Activated T-cell treated with anti-CD3 and anti-CD28 coated beads, Interleukin-2, amount 50 U/mL, for 72 hours (primary cell): ENCODE measurements at regions not wholly inside any gene's neighbourhood (a gene's known extent, or its start where the extent isn't known, plus 50 kb on each side); places are given as distances from the start of the nearest gene placed in this dataset.
"Not testable (repeated sequence)": the region's sequence is repeated elsewhere in the genome, so short reads cannot be mapped to it uniquely, and the experiment has no call there.

Experiments
- ATAC-seq, 2 donors: fragments of 150-1000 bp; cut with Tn5 transposase; replicated peaks in 1 of 2; 2 replicates each; pipeline ENCODE4 v1.10.0; 2021; ENCODE audit warnings: moderate library complexity in 2 of 2, mild to moderate bottlenecking in 1 of 2
- DNase-seq, 2 donors: peaks; one replicate each; pipeline ENCODE4 v3.0.0; 2021 to 2022; ENCODE audit warnings: mixed read lengths in 1 of 2
- H3K27ac Mint-ChIP-seq: one replicate; pipeline ENCODE4 v1.8.0; 2022; ENCODE audit warnings: mild to moderate bottlenecking, moderate library complexity, mixed read lengths
- H3K27me3 Mint-ChIP-seq: one replicate; pipeline ENCODE4 v1.8.0; 2022; ENCODE audit warnings: low read depth, mixed read lengths
- H3K36me3 Mint-ChIP-seq, 2 donors: one replicate each; pipeline ENCODE4 v1.8.0; 2022; ENCODE audit warnings: mixed read lengths in 2 of 2, mild to moderate bottlenecking in 1 of 2; ENCODE audit not compliant: insufficient read depth in 2 of 2
- H3K4me1 Mint-ChIP-seq: one replicate; pipeline ENCODE4 v1.8.0; 2022; ENCODE audit warnings: low read depth, mixed read lengths
- H3K4me3 Mint-ChIP-seq, 2 donors: one replicate each; pipeline ENCODE4 v1.8.0; 2022; ENCODE audit warnings: mild to moderate bottlenecking in 2 of 2, mixed read lengths in 2 of 2, moderate library complexity in 2 of 2
- H3K9me3 Mint-ChIP-seq, 2 donors: one replicate each; pipeline ENCODE4 v1.8.0; 2022; ENCODE audit warnings: mixed read lengths in 2 of 2

GRCh38 chr3:98688363-98688762 is 74.8 kb upstream of the ST3GAL6 start:
- peak in 1 of 2 donors; percentile 85 for ATAC-seq
- no peaks in the 10 kb centered on the region for H3K36me3 Mint-ChIP-seq
- H3K4me3 Mint-ChIP-seq, result no peak overlapping the region
- no peaks in the 10 kb centered on the region for H3K27me3 Mint-ChIP-seq
- H3K4me1 Mint-ChIP-seq, result no peaks in the 10 kb centered on the region
- peaks cover 2 to 3% of the 10 kb centered on the region in 2 donors for H3K9me3 Mint-ChIP-seq
- no peak for DNase-seq
- H3K27ac Mint-ChIP-seq, result no peak overlapping the region

- no peak for ATAC-seq
Observed at GRCh38 chr3:98690876-98691275, 72.3 kb upstream of the ST3GAL6 start.

DNA sequence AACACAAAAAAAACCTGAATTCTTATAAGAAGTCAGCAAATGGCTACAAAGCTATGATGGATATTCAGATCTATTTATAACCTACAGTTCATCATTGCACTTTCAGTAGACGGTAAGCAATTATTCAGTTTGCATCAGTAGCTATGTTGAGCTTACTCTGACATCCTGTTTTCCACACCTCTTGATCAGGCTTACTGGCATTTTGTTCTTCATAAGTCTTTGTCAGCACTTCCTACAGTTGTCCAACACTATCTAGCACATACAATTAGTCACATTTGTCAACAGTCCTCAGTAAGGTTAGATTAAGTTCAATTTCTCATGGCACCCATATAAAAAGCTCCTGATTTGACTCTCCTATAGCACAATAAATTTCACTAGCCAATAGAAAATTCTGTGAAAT is 71.2 kb upstream of the ST3GAL6 start:
- Mint-ChIP-seq H3K36me3 (no peaks in the 10 kb centered on the region), H3K9me3 (peaks cover 0 to 3% of the 10 kb centered on the region in 2 donors), H3K27ac (no peak overlapping the region), H3K4me3 (no peak overlapping the region), H3K27me3 (no peaks in the 10 kb centered on the region), H3K4me1 (no peaks in the 10 kb centered on the region)
- DNase-seq, result no peak
- ATAC-seq, result no peak

More at GRCh38 chr3:98690876-98691275, 72.3 kb upstream of the ST3GAL6 start:
- Mint-ChIP-seq H3K27ac (no peak overlapping the region), H3K4me1 (no peaks in the 10 kb centered on the region), H3K36me3 (no peaks in the 10 kb centered on the region), H3K27me3 (no peaks in the 10 kb centered on the region), H3K9me3 (peaks cover 2 to 3% of the 10 kb centered on the region in 2 donors), H3K4me3 (no peak overlapping the region)
- DNase-seq, result no peak

DNA sequence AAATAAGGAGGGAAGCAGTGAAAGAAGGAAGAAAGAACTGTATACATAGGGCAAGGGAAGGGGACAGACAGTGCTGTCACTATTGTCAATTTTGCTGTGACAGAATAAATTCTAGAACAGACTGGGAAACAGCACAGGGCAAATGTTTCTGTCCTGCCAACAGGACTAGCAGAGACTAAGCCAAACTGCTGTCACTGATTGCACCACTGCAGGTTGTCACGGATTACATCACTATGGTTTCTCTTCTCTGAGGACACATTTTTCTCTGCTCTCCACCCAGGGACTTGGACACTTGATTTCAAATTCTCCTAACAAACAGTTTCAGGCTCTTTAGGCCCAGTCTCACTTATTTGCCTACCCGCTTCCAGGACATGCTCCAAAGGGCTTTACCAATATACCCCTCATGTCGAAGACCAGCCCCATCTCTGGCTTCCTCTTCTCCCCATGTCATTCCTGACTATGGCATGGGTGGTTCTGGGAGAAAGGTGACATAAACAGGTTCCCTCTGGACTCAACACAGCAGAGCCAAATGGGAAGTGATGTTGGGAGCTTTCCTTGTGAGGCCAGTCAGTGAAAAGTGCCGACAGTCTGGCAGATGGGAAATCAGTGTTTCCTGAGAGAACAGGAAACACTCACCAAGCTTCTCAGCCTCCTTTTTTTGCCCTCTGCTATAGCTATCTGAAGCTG is 70.2 kb upstream of the ST3GAL6 start:
- ATAC-seq, result no peak
- H3K4me3 Mint-ChIP-seq, result no peak overlapping the region
- no peaks in the 10 kb centered on the region for H3K4me1 Mint-ChIP-seq
- H3K36me3 Mint-ChIP-seq, result no peaks in the 10 kb centered on the region
- no peak overlapping the region for H3K27ac Mint-ChIP-seq
- no peak for DNase-seq
- H3K9me3 Mint-ChIP-seq, result no peaks in the 10 kb centered on the region
- H3K27me3 Mint-ChIP-seq, result no peaks in the 10 kb centered on the region

GRCh38 chr3:98695796-98696195 is 67.3 kb upstream of the ST3GAL6 start:
- no peak overlapping the region for H3K27ac Mint-ChIP-seq
- ATAC-seq, result no peak
- no peak overlapping the region for H3K4me3 Mint-ChIP-seq
- no peak for DNase-seq
- H3K4me1 Mint-ChIP-seq, result no peaks in the 10 kb centered on the region
- H3K9me3 Mint-ChIP-seq, result no peaks in the 10 kb centered on the region
- H3K27me3 Mint-ChIP-seq, result no peaks in the 10 kb centered on the region
- no peaks in the 10 kb centered on the region for H3K36me3 Mint-ChIP-seq

DNA sequence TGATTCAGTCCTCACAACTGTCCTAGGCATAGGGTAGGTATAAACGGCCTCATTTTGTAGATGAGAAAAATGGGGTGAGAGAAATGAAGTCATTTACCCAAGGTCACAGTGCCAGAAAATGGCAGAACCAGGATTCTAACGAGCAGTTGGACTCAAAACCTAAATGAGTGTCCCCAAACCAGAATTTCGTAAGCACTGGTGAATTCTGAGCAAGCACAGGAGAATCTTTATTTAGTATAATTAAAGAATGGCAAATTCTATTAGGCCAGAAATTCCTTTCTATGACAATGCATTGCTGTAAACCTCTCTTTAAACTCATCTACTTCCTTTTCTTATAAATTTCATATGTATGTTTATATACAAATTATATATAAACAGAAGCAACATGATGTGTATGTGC is 66.8 kb upstream of the ST3GAL6 start:
- not testable (repeated sequence) for ATAC-seq, H3K9me3 Mint-ChIP-seq, H3K27ac Mint-ChIP-seq, H3K27me3 Mint-ChIP-seq, H3K4me3 Mint-ChIP-seq, H3K4me1 Mint-ChIP-seq, H3K36me3 Mint-ChIP-seq, DNase-seq

- Mint-ChIP-seq H3K27me3 (no peaks in the 10 kb centered on the region), H3K9me3 (no peaks in the 10 kb centered on the region), H3K4me1 (no peaks in the 10 kb centered on the region), H3K36me3 (no peaks in the 10 kb centered on the region), H3K27ac (no peak overlapping the region), H3K4me3 (no peak overlapping the region)
- ATAC-seq, result no peak
- no peak for DNase-seq
Observed at GRCh38 chr3:98697225-98697624, 65.9 kb upstream of the ST3GAL6 start.

DNA sequence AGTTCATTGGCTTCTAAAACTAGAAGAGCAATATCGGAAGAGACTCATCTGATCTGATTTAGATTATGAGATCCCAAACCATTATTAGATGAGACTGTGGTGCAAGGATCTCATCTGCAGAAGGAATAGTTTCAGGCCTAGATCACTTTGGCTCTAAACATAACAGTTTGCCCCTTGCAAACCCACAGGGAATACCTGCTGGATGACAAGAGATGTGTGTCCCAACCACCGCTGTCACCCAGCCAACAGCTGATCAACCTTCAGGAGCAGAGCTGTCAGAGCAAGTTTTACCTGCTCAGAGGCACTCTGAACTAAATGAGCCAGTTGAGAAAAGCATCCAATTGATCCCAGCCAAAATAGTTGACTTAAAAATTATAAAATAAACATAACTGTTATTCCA is 64.0 kb upstream of the ST3GAL6 start:
- H3K36me3 Mint-ChIP-seq, result no peaks in the 10 kb centered on the region
- no peaks in the 10 kb centered on the region for H3K9me3 Mint-ChIP-seq
- no peaks in the 10 kb centered on the region for H3K4me1 Mint-ChIP-seq
- ATAC-seq (no peak), DNase-seq (no peak)
- no peak overlapping the region for H3K4me3 Mint-ChIP-seq
- H3K27me3 Mint-ChIP-seq, result no peaks in the 10 kb centered on the region
- H3K27ac Mint-ChIP-seq, result no peak overlapping the region

DNA sequence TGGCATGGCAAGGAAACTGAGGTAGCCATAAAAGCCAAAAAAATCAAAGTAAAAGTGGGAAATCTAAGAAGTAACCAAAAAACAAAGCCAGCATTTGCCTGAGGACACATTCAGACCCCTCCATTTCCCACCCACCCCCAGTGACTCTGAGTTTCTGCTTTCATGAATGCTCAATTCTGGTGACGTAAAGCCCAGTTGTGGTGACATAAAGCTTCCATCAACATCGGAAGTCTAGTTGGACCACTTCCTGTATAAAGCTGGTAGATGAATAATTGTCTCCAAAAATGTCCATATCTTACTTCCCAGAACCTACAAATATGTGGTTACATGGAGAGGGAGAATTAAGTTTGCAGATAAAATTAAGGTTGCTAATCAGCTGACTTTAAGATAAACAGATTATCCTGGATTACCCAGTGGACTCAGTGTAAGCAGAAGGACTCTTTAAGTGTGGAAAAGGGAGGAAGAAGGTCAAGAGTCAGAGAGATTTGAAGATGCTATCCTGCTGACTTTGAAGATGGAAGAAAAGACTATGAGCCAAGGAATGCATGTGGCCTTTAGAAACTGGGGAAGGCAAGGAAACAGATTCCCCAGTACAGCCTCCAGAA is 62.0 kb upstream of the ST3GAL6 start:
- H3K27ac Mint-ChIP-seq, result no peak overlapping the region
- DNase-seq (no peak), ATAC-seq (no peak)
- H3K9me3 Mint-ChIP-seq, result no peaks in the 10 kb centered on the region
- no peaks in the 10 kb centered on the region for H3K36me3 Mint-ChIP-seq
- H3K27me3 Mint-ChIP-seq, result no peaks in the 10 kb centered on the region
- no peaks in the 10 kb centered on the region for H3K4me1 Mint-ChIP-seq
- H3K4me3 Mint-ChIP-seq, result no peak overlapping the region

DNA sequence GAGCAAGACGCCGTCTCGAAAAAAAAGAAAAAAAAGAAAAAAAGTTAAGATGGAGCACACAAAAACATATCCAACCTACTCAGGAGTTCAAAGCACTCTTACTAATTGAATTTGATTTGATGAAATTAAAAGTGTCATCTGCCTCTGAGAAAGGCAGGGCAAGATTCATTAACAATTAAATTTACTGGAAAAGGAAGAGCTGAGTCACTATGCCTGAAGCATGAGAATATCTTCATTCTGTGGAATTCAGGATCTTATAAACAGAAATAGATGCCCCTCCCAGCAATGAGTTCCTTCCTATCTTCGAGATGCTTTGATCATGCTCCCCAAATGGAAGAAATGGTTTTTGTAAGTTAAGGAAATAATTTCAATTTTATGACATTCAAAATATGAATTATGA is 61.0 kb upstream of the ST3GAL6 start:
- Mint-ChIP-seq H3K36me3 (no peaks in the 10 kb centered on the region), H3K9me3 (no peaks in the 10 kb centered on the region), H3K4me3 (no peak overlapping the region), H3K27ac (no peak overlapping the region), H3K27me3 (no peaks in the 10 kb centered on the region), H3K4me1 (no peaks in the 10 kb centered on the region)
- no peak for DNase-seq
- ATAC-seq, result no peak

- no peak for DNase-seq
- no peak for ATAC-seq
- Mint-ChIP-seq H3K4me1 (no peaks in the 10 kb centered on the region), H3K27ac (no peak overlapping the region), H3K4me3 (no peak overlapping the region), H3K27me3 (no peaks in the 10 kb centered on the region), H3K36me3 (no peaks in the 10 kb centered on the region), H3K9me3 (no peaks in the 10 kb centered on the region)
Observed at GRCh38 chr3:98705212-98705611, 57.9 kb upstream of the ST3GAL6 start.

GRCh38 chr3:98705694-98706093 is 57.4 kb upstream of the ST3GAL6 start:
- no peak overlapping the region for H3K27ac Mint-ChIP-seq
- H3K4me1 Mint-ChIP-seq, result no peaks in the 10 kb centered on the region
- ATAC-seq (no peak), DNase-seq (no peak)
- H3K27me3 Mint-ChIP-seq, result no peaks in the 10 kb centered on the region
- no peaks in the 10 kb centered on the region for H3K9me3 Mint-ChIP-seq
- no peak overlapping the region for H3K4me3 Mint-ChIP-seq
- H3K36me3 Mint-ChIP-seq, result no peaks in the 10 kb centered on the region

- H3K27me3 Mint-ChIP-seq, H3K27ac Mint-ChIP-seq, DNase-seq, H3K36me3 Mint-ChIP-seq, H3K4me1 Mint-ChIP-seq, H3K4me3 Mint-ChIP-seq, H3K9me3 Mint-ChIP-seq, ATAC-seq: not testable (repeated sequence)
Observed at GRCh38 chr3:98708681-98709080, 54.5 kb upstream of the ST3GAL6 start.

- Mint-ChIP-seq H3K27me3 (no peaks in the 10 kb centered on the region), H3K36me3 (no peaks in the 10 kb centered on the region), H3K27ac (no peak overlapping the region), H3K4me3 (no peak overlapping the region), H3K9me3 (no peaks in the 10 kb centered on the region), H3K4me1 (no peaks in the 10 kb centered on the region)
- ATAC-seq (no peak), DNase-seq (no peak)
Observed at GRCh38 chr3:98709441-98709840, 53.7 kb upstream of the ST3GAL6 start.
